ENCODE measurements at regions not wholly inside any gene's neighbourhood (a gene's known extent, or its start where the extent isn't known, plus 50 kb on each side); places are given as distances from the start of the nearest gene placed in this dataset.
"Not testable (repeated sequence)": the region's sequence is repeated elsewhere in the genome, so short reads cannot be mapped to it uniquely, and the experiment has no call there.

- peaks cover 8% of the 10 kb centered on the region for H3K9me3 Mint-ChIP-seq
- DNase-seq (ENCODE audit: low spot score) = no peak
- no peaks in the 10 kb centered on the region for H3K4me1 Mint-ChIP-seq (ENCODE audit: low read depth)
- intact Hi-C loops (cut with micrococcal nuclease) = no loop called here
- H3K27ac Mint-ChIP-seq = no peak overlapping the region
- H3K36me3 Mint-ChIP-seq (ENCODE audit: low read depth) = no peaks in the 10 kb centered on the region
- H3K4me3 Mint-ChIP-seq (ENCODE audit: low read depth) = no peak overlapping the region
- no peaks in the 10 kb centered on the region for H3K27me3 Mint-ChIP-seq (ENCODE audit: low read depth)
Observed at GRCh38 chr5:53792338-53792737, 231.9 kb downstream of the NDUFS4 start.

GRCh38 chr5:53799644-53800043 is 239.2 kb downstream of the NDUFS4 start:
- intact Hi-C loops (cut with micrococcal nuclease); H3K4me1 Mint-ChIP-seq (ENCODE audit: low read depth); H3K27me3 Mint-ChIP-seq (ENCODE audit: low read depth); H3K4me3 Mint-ChIP-seq (ENCODE audit: low read depth); H3K27ac Mint-ChIP-seq; H3K36me3 Mint-ChIP-seq (ENCODE audit: low read depth); DNase-seq (ENCODE audit: low spot score); H3K9me3 Mint-ChIP-seq: not testable (repeated sequence)

GRCh38 chr5:53808392-53808791 is 248.0 kb downstream of the NDUFS4 start:
- H3K27ac Mint-ChIP-seq; intact Hi-C loops (cut with micrococcal nuclease); H3K27me3 Mint-ChIP-seq (ENCODE audit: low read depth); H3K36me3 Mint-ChIP-seq (ENCODE audit: low read depth); H3K4me1 Mint-ChIP-seq (ENCODE audit: low read depth); H3K4me3 Mint-ChIP-seq (ENCODE audit: low read depth); DNase-seq (ENCODE audit: low spot score); H3K9me3 Mint-ChIP-seq: not testable (repeated sequence)

GRCh38 chr5:53814819-53815218 is 254.4 kb downstream of the NDUFS4 start:
- Mint-ChIP-seq H3K27me3 (ENCODE audit: low read depth) (peaks cover 3% of the 10 kb centered on the region), H3K4me1 (ENCODE audit: low read depth) (no peaks in the 10 kb centered on the region), H3K27ac (no peak overlapping the region), H3K4me3 (ENCODE audit: low read depth) (no peak overlapping the region), H3K36me3 (ENCODE audit: low read depth) (no peaks in the 10 kb centered on the region), H3K9me3 (no peaks in the 10 kb centered on the region)
- intact Hi-C loops (cut with micrococcal nuclease) = no loop called here
- DNase-seq (ENCODE audit: low spot score) = no peak

GRCh38 chr5:53815471-53815870 is 255.0 kb downstream of the NDUFS4 start:
- intact Hi-C loops (cut with micrococcal nuclease) = no loop called here
- Mint-ChIP-seq H3K9me3 (no peaks in the 10 kb centered on the region), H3K4me3 (ENCODE audit: low read depth) (no peak overlapping the region), H3K27me3 (ENCODE audit: low read depth) (peaks cover 3% of the 10 kb centered on the region), H3K36me3 (ENCODE audit: low read depth) (no peaks in the 10 kb centered on the region), H3K27ac (no peak overlapping the region), H3K4me1 (ENCODE audit: low read depth) (no peaks in the 10 kb centered on the region)
- no peak for DNase-seq (ENCODE audit: low spot score)

- no peak for DNase-seq (ENCODE audit: low spot score)
- Mint-ChIP-seq H3K36me3 (ENCODE audit: low read depth) (no peaks in the 10 kb centered on the region), H3K9me3 (no peaks in the 10 kb centered on the region), H3K27me3 (ENCODE audit: low read depth) (peaks cover 3% of the 10 kb centered on the region), H3K4me1 (ENCODE audit: low read depth) (no peaks in the 10 kb centered on the region), H3K4me3 (ENCODE audit: low read depth) (no peak overlapping the region), H3K27ac (no peak overlapping the region)
- intact Hi-C loops (cut with micrococcal nuclease) = no loop called here
Observed at GRCh38 chr5:53817183-53817582, 256.7 kb downstream of the NDUFS4 start.

- Mint-ChIP-seq H3K36me3 (ENCODE audit: low read depth) (no peaks in the 10 kb centered on the region), H3K27me3 (ENCODE audit: low read depth) (peaks cover 3% of the 10 kb centered on the region), H3K9me3 (no peaks in the 10 kb centered on the region), H3K27ac (no peak overlapping the region), H3K4me3 (ENCODE audit: low read depth) (no peak overlapping the region), H3K4me1 (ENCODE audit: low read depth) (no peaks in the 10 kb centered on the region)
- intact Hi-C loops (cut with micrococcal nuclease) = no loop called here
- DNase-seq (ENCODE audit: low spot score) = no peak
Observed at GRCh38 chr5:53819482-53819881, 259.0 kb downstream of the NDUFS4 start.

GRCh38 chr5:53820119-53820801 is 259.8 kb downstream of the NDUFS4 start:
- no peak overlapping the region for H3K4me3 Mint-ChIP-seq (ENCODE audit: low read depth)
- H3K27me3 Mint-ChIP-seq (ENCODE audit: low read depth) = no peaks in the 10 kb centered on the region
- no peaks in the 10 kb centered on the region for H3K36me3 Mint-ChIP-seq (ENCODE audit: low read depth)
- H3K9me3 Mint-ChIP-seq = no peaks in the 10 kb centered on the region
- intact Hi-C loops (cut with micrococcal nuclease) = no loop called here
- no peak for DNase-seq (ENCODE audit: low spot score)
- H3K27ac Mint-ChIP-seq = no peak overlapping the region
- no peaks in the 10 kb centered on the region for H3K4me1 Mint-ChIP-seq (ENCODE audit: low read depth)

- intact Hi-C loops (cut with micrococcal nuclease) = no loop called here
- Mint-ChIP-seq H3K36me3 (ENCODE audit: low read depth) (no peaks in the 10 kb centered on the region), H3K9me3 (no peaks in the 10 kb centered on the region), H3K4me3 (ENCODE audit: low read depth) (no peak overlapping the region), H3K4me1 (ENCODE audit: low read depth) (no peaks in the 10 kb centered on the region), H3K27me3 (ENCODE audit: low read depth) (no peaks in the 10 kb centered on the region), H3K27ac (no peak overlapping the region)
- no peak for DNase-seq (ENCODE audit: low spot score)
Observed at GRCh38 chr5:53820802-53821171, 260.3 kb downstream of the NDUFS4 start.

- Mint-ChIP-seq H3K36me3 (ENCODE audit: low read depth) (no peaks in the 10 kb centered on the region), H3K27ac (no peak overlapping the region), H3K4me3 (ENCODE audit: low read depth) (no peak overlapping the region), H3K4me1 (ENCODE audit: low read depth) (no peaks in the 10 kb centered on the region), H3K27me3 (ENCODE audit: low read depth) (no peaks in the 10 kb centered on the region), H3K9me3 (no peaks in the 10 kb centered on the region)
- intact Hi-C loops (cut with micrococcal nuclease) = no loop called here
- DNase-seq (ENCODE audit: low spot score) = no peak
Observed at GRCh38 chr5:53825016-53825415, 264.6 kb downstream of the NDUFS4 start.

- DNase-seq (ENCODE audit: low spot score) = no peak
- no peak overlapping the region for H3K4me3 Mint-ChIP-seq (ENCODE audit: low read depth)
- H3K27me3 Mint-ChIP-seq (ENCODE audit: low read depth) = no peaks in the 10 kb centered on the region
- no peaks in the 10 kb centered on the region for H3K4me1 Mint-ChIP-seq (ENCODE audit: low read depth)
- intact Hi-C loops (cut with micrococcal nuclease) = no loop called here
- no peaks in the 10 kb centered on the region for H3K36me3 Mint-ChIP-seq (ENCODE audit: low read depth)
- no peak overlapping the region for H3K27ac Mint-ChIP-seq
- no peaks in the 10 kb centered on the region for H3K9me3 Mint-ChIP-seq
Observed at GRCh38 chr5:53825926-53826325, 265.5 kb downstream of the NDUFS4 start.

- H3K4me1 Mint-ChIP-seq (ENCODE audit: low read depth) = no peaks in the 10 kb centered on the region
- DNase-seq (ENCODE audit: low spot score) = no peak
- no peaks in the 10 kb centered on the region for H3K36me3 Mint-ChIP-seq (ENCODE audit: low read depth)
- H3K27me3 Mint-ChIP-seq (ENCODE audit: low read depth) = no peaks in the 10 kb centered on the region
- intact Hi-C loops (cut with micrococcal nuclease) = no loop called here
- no peak overlapping the region for H3K4me3 Mint-ChIP-seq (ENCODE audit: low read depth)
- no peaks in the 10 kb centered on the region for H3K9me3 Mint-ChIP-seq
- no peak overlapping the region for H3K27ac Mint-ChIP-seq
Observed at GRCh38 chr5:53826504-53826903, 266.1 kb downstream of the NDUFS4 start.

- no peaks in the 10 kb centered on the region for H3K9me3 Mint-ChIP-seq
- H3K27ac Mint-ChIP-seq = no peak overlapping the region
Observed at GRCh38 chr5:53827211-53827651, 266.8 kb downstream of the NDUFS4 start.

GRCh38 chr5:53831496-53831895 is 271.1 kb downstream of the NDUFS4 start:
- no peak overlapping the region for H3K4me3 Mint-ChIP-seq (ENCODE audit: low read depth)

More at GRCh38 chr5:53827211-53827651, 266.8 kb downstream of the NDUFS4 start:
- Mint-ChIP-seq H3K4me1 (ENCODE audit: low read depth) (no peaks in the 10 kb centered on the region), H3K27me3 (ENCODE audit: low read depth) (no peaks in the 10 kb centered on the region), H3K36me3 (ENCODE audit: low read depth) (no peaks in the 10 kb centered on the region), H3K4me3 (ENCODE audit: low read depth) (no peak overlapping the region)
- no peak for DNase-seq (ENCODE audit: low spot score)
- intact Hi-C loops (cut with micrococcal nuclease) = no loop called here

More at GRCh38 chr5:53831496-53831895, 271.1 kb downstream of the NDUFS4 start:
- no peak for DNase-seq (ENCODE audit: low spot score)
- intact Hi-C loops (cut with micrococcal nuclease) = no loop called here
- H3K4me1 Mint-ChIP-seq (ENCODE audit: low read depth) = no peaks in the 10 kb centered on the region
- H3K9me3 Mint-ChIP-seq = no peaks in the 10 kb centered on the region
- H3K36me3 Mint-ChIP-seq (ENCODE audit: low read depth) = no peaks in the 10 kb centered on the region
- H3K27ac Mint-ChIP-seq = no peak overlapping the region
- H3K27me3 Mint-ChIP-seq (ENCODE audit: low read depth) = no peaks in the 10 kb centered on the region
